ENCODE measurements at regions not wholly inside any gene's neighbourhood (a gene's known extent, or its start where the extent isn't known, plus 50 kb on each side); places are given as distances from the start of the nearest gene placed in this dataset.

GRCh38 chr11:71341596-71341995 is 89.2 kb upstream of the SHANK2 start:
- no peak for TF ChIP-seq CTCF (IDR thresholded peaks at IDR 0.05)
- no peak for TF ChIP-seq POLR2A (IDR thresholded peaks at IDR 0.05)
- TF ChIP-seq EP300 (IDR thresholded peaks at IDR 0.05): no peak

Data from suprapubic skin (tissue), 3 donors.